HG02884 (cell line): ENCODE measurements at regions not wholly inside any gene's neighbourhood (a gene's known extent, or its start where the extent isn't known, plus 50 kb on each side); places are given as distances from the start of the nearest gene placed in this dataset.

Experiments
- ATAC-seq: cut with Tn5 transposase; IDR thresholded peaks from one replicate; pipeline ENCODE4 v1.9.1; 2021; ENCODE audit warnings: mild to moderate bottlenecking, moderate library complexity; ENCODE audit not compliant: unreplicated experiment

DNA sequence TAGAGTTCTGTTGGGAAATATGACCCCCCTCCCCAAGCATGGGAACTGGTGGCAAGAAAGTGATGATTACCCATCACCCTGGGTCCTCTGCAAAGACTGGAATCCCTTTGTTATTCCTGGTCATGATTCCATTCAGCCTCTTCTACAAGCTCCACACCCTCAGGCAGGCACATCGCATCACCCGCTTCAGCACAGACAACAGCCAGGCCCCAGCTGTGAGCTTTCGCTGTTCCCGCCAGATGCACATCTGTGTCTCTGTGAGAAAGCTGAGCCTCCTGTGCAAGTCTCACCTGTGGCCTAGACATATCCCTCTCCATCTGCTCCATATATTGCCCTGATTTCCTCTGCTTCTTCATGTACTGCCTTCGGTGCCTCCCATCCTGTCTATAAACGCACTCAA lies 368.0 kb upstream of the RAB6C start:
- ATAC-seq: no peak

DNA sequence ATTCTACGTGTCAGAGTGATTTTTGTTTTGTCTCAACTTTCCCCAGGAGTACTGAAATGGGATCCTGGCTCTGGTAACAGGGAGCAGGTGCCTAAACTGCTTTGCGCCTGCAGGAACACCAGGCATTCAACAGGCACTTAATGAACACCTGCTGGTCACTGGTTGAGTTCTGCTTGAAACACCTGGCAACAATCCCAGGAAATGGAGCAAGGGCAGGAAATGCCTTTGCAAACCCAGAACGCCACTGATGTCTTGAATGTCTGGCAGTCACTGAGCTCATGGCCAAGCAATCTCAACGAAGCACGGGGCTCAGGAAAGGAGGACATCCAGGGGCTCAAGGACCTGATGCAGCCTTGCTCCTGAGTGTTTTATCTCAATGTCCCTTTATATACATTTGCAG lies 360.0 kb upstream of the RAB6C start:
- ATAC-seq: no peak

DNA sequence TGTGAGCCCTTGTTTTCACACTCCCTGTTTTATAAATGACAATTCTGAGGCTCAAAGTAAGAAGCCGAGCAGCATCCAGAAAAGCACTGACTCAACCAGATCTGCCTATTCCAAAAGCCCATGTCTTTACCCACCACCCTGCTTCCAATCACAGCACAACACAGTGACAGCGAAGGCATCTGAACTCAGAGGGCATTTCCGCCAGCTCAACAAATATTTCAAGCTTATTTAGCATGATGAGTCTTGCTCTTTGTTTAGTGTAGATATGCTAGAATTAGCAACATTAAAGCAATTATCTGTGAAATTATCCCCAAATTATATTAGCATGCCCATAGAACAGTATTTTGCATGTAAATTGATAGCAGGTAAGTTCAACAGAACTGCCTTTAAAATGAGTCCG lies 359.1 kb upstream of the RAB6C start:
- no peak for ATAC-seq

DNA sequence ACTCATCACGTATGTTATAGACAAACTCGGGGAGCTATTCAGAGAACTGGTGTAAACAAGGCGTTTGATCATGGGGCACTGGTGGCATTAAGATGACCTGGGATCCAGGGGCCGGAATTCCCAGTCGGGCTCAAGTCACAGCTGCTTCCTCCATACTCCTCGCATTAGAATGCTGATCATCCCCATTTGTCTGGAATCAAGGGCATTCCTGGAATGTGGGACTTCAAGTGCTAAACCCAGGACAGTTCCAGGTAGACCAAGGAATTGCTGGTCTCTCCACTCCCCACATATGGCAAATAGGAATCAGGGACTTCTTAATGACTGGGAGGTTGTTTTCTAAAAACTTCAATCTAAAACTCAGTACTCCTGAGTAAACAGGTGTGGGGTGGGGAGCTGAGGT lies 355.7 kb upstream of the RAB6C start:
- no peak for ATAC-seq

DNA sequence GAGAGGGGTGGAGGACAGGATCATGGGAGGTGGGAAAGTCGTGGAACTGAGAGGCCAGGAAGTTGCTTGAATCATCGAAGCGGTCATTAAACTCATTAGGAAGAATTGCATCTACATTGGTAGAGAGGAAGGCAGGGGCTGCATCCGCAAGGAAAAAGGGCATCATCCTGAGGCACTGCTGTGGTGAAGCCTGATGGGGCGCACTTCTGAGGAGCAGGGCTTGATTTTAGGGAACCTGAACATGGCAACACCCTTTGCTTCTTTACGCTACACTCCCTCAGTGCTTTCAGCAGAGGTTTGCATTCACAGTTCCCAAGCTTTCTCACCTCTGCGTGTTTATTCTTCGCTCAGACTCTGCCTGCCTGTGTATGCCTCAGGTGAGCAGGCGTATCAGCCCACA lies 352.0 kb upstream of the RAB6C start:
- ATAC-seq: no peak

DNA sequence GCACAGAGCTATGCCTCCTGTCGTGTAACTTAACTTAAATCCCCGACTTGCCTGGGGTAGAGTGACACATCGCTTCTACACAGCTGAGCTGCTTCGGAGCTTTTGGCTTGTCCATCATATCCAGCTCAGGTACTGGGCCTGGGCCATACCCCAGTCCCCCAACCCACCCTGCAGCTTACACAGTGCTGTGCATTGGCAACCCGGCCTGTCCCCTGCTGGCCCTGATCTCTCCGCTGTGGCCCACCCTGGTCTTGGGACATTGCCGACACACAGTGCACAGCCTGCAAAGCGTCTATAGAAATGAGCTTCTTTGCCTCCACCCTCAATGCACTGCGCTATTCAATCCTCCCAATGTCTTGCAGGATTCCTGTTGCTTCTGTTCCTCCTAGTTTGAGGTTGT lies 342.8 kb upstream of the RAB6C start:
- no peak for ATAC-seq

DNA sequence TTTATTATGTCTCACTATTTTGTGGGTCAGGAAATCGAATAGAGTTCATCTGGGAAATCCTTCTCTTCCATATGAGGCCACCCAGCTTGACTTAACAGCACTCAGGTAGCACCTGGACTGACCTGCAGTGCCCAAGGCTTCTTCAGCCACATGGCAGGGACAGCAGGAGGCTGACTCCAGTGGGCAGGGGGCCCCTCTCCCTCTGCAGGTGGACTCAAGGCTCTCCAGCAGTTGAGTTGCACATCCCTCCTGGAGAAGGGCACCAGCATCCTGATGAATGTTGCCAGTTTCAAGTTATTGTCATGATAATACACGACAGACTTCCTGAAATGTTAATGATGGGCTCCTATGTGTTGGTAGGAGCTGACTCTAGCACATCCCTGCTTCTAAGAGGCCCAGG lies 338.1 kb upstream of the RAB6C start:
- ATAC-seq: no peak

DNA sequence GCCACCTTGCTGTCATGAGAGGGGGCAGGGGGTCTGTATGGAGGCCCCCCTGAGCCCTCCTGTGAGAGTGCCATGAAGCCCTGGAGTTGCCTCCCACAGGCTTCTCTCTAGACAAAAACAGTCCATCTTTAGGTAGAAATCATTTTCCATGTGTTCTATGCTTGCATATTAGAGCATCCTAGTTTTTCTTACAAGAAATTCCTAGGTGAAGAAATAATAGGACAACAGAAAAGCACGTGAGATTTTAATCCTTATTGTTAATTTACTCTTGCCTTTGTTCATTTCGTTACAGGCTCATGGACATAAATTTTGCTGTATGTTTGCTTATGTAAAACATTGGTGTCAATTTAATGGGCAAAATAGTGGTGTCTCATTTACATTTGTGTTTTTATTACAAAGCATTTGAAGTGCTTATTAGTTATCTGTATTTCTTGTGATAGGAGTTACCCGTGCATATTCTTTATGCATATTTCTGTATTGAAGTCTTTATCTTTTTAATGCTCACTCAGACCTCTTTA lies 336.9 kb upstream of the RAB6C start:
- no peak for ATAC-seq

DNA sequence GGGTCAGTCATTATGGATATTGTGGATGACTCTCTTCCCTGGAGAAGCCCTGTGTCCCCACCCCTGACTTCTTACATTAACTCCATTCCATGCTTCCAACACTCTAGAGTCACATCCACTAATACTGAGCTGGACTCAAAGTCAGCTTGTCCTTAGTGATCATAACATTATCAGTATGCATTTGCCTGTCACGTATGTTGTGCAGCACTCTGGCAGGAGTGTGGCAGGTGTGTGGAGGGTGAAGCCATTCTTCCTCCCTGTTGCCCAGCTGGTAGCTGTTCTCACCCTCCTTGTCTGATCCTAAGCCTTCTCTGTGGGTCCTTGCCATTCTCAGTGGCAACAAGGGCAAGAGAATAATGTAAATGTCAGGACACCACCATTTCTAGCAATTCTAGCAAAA lies 334.1 kb upstream of the RAB6C start:
- no peak for ATAC-seq

DNA sequence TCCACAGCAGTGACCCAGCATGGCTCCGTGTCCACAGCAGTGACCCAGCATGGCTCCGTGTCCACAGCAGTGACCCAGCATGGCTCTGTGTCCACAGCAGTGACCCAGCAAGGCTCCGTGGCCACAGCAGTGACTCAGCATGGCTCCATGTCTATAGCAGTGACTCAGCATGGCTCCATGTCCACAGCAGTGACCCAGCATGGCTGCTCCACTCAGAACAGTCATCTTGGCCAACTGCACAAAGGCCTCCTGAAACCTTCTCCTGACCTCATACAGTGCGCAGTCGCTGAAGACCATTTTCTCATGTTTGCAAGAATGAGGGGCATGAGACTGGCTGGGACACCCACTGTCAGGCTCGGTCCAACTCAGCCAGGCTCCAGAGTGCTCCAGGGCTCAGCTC lies 333.4 kb upstream of the RAB6C start:
- ATAC-seq: no peak

DNA sequence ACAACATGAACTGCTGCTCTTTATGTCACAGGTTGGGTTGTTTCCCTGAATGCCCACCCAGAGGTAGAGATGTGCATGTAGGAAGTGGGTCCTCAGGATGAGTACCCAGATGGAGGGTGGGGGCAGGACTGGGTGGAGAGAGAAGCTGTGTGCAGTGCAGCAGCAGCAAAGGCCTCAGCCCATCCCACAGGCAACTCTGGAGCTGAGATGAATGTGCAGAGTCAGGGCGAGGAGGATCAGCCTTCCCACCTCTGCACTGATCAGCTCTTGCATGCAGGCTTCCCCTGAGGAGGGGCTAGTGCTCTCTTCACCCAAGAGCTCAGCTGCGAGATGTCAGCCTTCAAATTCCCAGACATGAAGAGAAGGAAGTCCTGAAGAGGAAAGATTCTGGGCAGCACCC lies 326.2 kb upstream of the RAB6C start:
- no peak for ATAC-seq

DNA sequence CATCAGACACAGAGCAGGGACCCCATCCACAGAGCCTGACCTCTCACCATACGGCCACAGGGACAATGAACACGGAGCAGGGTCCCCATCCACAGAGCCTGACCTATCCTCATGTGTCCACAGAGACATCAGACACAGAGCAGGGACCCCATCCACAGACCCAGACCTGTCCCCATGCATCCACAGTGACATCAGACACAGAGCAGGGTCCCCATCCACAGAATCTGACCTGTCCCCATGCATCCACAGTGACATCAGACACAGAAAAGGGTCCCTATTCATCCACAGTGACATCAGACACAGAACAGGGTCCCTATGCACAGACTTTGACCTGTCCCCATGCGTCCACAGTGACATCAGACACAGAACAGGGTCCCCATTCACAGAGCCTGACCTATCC lies 325.1 kb upstream of the RAB6C start:
- ATAC-seq: no peak

DNA sequence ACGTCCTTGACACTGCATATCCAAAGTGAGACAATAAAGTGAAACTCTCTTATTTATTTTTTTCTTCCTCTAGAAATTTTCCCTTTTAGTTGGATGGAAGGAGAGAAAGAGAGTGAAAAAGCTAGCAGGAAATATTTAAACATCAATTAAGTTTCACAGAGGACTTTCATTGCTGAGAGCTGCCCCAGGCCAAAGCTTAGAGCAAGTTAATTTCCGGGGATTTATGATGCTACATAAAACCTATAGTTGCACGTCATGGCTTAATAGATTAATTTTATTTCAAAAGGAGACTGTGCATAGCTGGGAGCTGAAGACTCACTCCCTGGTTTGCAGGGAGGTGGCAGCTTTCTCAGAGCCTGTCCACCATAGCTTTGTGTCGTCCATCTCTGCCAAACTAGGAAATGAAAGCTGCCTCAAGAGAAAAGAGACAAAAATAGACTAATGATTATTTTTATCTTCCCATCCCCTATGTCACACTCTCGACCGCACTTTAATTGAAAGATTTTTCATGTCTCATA lies 323.3 kb upstream of the RAB6C start:
- no peak for ATAC-seq

DNA sequence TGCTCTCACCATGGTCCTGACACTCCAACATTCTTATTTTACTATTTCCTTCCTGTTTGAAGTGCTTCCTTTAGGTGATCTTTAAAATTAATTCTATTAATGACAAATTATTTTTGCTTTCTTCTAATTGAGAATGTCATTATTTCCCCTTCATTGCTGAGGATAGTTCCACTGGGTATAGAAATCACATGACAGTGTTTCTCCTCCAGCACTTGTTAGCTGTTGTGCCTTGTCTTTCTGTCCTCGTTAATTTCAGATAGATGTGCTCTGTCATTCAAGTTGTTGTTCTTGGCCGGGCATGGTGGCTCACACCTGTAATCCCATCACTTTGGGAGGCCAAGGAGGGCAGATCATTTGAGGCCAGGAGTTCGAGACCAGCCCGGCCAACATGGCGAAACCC lies 321.0 kb upstream of the RAB6C start:
- no peak for ATAC-seq

DNA sequence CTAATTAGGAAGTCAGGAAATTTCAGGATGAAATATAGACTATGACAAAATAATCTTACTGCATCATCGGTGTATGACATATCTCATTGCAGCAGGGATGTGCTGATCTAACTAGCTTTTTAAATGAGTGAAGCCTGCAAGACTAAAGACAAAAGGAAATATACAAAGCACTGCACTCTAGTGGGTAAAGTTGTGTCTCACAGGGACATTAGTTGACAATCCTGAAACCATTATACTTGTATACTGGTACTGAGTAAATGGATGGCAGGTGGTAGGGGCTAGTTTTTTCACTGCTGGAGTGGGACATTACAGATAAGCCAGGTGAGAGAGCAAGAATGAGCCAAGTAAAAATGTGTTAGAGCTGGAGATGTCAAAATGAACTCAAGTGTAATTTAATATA lies 317.5 kb upstream of the RAB6C start:
- ATAC-seq: no peak

DNA sequence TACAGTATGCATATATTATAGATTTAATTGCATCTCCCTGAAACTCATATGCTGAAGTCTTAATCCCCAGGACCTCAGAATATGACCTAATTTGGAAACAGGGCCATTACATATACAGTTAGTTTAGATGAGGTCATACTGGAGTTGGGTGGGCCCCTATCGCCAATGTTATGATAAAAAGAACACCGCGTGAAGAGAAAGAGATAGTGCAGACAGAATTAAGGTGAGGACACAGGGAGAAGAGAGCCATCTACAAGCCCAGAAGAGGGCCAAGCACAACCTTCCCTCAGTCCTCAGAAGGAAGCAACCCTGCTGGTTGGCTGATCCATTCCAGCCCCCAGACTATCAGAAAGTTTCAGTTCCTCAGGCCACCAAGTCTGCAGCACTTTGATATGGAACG lies 311.9 kb upstream of the RAB6C start:
- ATAC-seq: no peak

DNA sequence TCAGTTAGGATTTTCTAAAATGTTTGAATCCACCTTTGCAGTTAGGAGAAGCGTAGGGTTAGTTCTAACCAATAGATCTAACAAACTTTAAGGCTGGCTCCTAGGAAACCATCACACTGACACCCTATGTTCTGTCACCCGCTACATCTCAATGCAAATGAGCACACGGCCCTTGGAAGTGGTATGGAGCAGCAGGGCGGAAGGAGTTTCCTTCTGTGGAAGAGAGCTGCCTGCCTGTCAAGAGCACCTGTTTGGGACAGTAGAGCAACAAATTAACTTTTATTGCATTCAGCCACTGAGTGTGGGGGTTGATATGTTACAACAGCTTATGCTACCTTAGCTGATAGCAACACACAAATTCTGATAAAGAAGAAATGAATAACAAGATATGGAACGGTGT lies 306.9 kb upstream of the RAB6C start:
- no peak for ATAC-seq

DNA sequence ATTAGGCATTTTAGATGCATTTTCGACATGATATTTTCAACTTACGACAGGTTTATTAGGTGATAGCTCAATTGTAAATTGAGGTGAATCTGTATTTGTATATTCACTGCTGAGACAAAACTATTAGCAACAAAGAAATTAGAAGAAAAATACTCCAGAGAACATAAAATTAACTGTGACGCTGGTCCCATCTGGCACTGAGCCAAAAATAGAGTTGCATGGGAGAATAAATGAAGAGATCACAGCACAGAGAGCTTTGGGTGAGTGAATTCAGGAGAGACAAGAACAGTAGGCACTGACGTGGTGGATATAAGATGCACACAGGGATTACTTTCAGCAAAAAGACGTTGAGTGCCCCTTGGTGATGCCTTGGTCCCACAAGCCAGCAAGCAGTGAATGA lies 306.2 kb upstream of the RAB6C start:
- ATAC-seq: no peak

DNA sequence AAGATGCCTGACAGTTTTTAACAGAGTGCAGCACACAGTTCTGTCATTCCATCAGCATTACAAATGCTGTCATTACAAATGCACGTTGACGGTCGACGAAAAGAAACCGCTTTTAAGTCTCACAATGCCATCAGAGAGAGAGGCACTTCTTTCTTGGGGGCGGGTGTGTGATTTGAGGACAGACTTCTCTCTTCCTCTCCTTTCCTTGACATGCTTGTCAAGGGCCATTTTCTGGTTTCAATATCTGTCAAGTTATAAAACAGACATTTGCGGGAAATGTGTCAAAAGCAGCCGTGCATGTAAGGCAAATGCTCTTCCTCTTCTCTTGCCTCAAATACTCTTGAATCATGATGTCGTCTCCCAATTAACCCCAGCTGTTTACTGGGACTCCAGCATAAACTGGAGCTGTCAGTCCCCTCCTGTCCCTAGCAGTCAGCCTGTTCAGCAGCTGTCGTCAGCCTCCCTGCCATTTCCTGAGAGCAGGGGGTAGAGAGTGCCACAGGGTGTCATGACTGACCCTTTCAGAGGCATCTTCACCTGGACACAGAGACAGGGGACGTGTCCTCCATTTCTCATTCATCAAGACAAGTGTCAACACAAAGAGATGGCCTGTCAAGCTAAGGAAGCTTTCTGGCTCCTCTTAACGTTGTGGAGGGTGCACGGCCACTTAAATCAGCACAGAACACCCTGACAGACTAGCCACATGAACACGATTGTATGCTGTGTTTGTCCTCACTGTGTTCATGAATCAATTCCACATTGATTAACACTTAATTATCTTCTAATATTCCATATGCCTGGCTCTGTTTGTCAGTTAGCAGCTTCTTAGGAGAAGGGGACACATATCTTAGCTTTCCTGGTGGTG lies 305.4 kb upstream of the RAB6C start:
- no peak for ATAC-seq

DNA sequence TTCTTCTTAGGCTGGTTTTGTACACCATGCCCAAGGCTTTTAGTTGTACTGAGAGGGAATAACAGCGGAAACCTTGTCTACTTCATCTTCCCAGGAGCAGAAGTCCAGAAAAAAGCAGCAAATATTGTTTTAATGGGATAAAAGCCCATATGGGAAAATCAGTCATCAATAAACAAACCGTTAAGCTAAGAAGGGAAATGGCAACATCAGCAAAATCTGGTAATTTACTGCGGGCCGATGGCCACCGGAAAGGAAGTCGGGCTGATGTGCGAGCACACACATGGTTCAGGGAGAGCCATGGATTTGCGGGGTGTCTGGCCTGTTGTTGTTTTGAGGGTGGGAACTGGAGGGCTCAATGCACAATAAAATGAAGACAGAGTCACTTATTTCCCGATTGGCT lies 300.7 kb upstream of the RAB6C start:
- ATAC-seq: no peak

DNA sequence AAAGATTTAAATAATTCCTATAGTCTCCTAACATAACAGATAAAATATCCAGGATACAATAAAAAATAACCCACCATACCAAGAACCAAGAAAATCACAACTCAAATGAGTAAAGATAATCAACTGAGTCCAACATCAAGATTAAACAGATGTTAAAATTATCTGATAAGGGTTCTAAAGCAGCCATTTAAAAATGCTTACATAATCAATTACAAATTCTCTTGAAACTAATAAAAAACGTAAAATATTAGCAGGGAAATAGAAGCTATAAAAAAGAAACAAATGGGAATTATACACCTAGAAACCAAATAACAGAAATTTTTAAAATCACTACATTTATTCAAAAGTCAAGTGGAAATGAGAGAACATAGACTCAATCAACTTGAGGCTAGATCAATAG lies 297.7 kb upstream of the RAB6C start:
- ATAC-seq: no peak

DNA sequence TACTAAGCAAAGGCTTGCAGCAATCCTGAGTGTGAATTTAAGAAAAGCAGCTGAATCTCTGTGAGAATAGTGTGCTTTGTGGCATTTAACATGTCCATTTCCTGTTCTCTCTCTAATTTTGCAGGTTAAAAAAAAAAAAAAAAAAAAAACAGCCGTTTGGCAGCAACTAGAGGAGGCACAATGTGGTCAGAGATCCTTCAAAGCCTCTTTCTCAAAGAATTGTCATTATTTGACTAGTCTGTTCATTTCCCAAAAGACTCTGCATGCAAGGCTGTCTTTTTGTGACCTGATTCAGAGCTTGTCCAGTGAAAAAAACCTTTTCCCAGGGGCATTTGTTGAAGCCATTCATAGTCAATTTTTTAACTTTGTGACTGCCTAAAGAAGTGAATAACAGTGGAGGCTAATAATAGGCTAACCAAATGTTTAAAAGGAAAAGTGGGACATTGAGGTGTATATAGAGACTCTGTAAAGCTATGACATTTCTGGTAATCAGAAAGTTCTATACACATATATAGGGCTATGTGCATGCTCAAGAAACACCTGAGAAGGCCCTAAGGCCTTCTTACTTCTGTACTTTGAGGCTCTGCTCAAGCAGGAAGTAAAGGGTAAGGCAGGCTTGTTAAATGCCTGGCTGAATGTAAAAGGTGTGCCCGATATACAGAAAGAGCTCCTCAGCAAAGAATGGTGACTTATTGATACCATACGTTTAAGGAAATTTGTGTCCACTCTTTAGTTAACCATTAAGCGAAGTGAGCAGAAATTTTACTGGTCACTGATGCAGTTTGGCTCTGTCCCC lies 289.6 kb upstream of the RAB6C start:
- ATAC-seq: no peak
